Liver (tissue), 8 donors: ENCODE measurements at regions not wholly inside any gene's neighbourhood (a gene's known extent, or its start where the extent isn't known, plus 50 kb on each side); places are given as distances from the start of the nearest gene placed in this dataset.

ENCODE experiments used
- DNase-seq: peaks from one replicate; pipeline ENCODE4 v3.0.0-alpha.2; 2017; ENCODE audit warnings: low spot score
- H3K27ac ChIP-seq, 2 donors: one replicate each; pipeline ENCODE4 v1.7.0; 2013; ENCODE audit warnings: inconsistent platforms in 2 of 2, low read length in 2 of 2, control low read depth in 1 of 2, low read depth in 1 of 2, mild to moderate bottlenecking in 1 of 2
- H3K27me3 ChIP-seq, 4 donors: one replicate each; pipeline versions ENCODE4 v1.6.1 to v1.7.0; 2013; ENCODE audit warnings: low read length in 3 of 4, inconsistent platforms in 1 of 4, mild to moderate bottlenecking in 1 of 4, moderate library complexity in 1 of 4; ENCODE audit not compliant: control insufficient read depth in 4 of 4, insufficient read depth in 4 of 4
- H3K36me3 ChIP-seq, 4 donors: one replicate each; pipeline versions ENCODE4 v1.6.1 to v1.7.0; 2013; ENCODE audit warnings: low read length in 3 of 4, mild to moderate bottlenecking in 3 of 4, low read depth in 1 of 4, moderate library complexity in 1 of 4; ENCODE audit not compliant: control insufficient read depth in 4 of 4, insufficient read depth in 3 of 4
- H3K4me1 ChIP-seq, 4 donors: one replicate each; pipeline versions ENCODE4 v1.6.1 to v1.7.0; 2013; ENCODE audit warnings: low read length in 3 of 4, mild to moderate bottlenecking in 3 of 4, moderate library complexity in 1 of 4; ENCODE audit not compliant: control insufficient read depth in 4 of 4, insufficient read depth in 4 of 4
- H3K4me3 ChIP-seq, 3 donors: one replicate each; pipeline versions ENCODE4 v1.6.1 to v1.7.0; 2013; ENCODE audit warnings: low read length in 3 of 3, control low read depth in 1 of 3, low read depth in 1 of 3, mild to moderate bottlenecking in 1 of 3
- H3K9ac ChIP-seq, 2 donors: one replicate each; pipeline ENCODE4 v1.7.0; 2013; ENCODE audit warnings: low read length in 2 of 2, mild to moderate bottlenecking in 2 of 2, moderate library complexity in 2 of 2, control low read depth in 1 of 2, low read depth in 1 of 2
- H3K9me3 ChIP-seq, 4 donors: one replicate each; pipeline versions ENCODE4 v1.6.1 to v1.7.0; 2013; ENCODE audit warnings: low read length in 3 of 4; ENCODE audit not compliant: control insufficient read depth in 4 of 4
- FOXA1 ChIP-seq: IDR thresholded peaks from 2 replicates; pipeline ENCODE4 v1.6.1; 2016; ENCODE audit warnings: antibody characterized with exemption
- FOXA2 ChIP-seq: IDR thresholded peaks from 2 replicates; pipeline ENCODE4 v1.6.1; 2016; ENCODE audit warnings: antibody characterized with exemption
- GABPA ChIP-seq, 2 donors: IDR thresholded peaks in 1 of 2; conservative IDR thresholded peaks in 1 of 2; 2 replicates each; pipeline ENCODE4 v1.6.1; 2016; ENCODE audit warnings: antibody characterized with exemption in 2 of 2, mild to moderate bottlenecking in 1 of 2, moderate library complexity in 1 of 2
- HNF4A ChIP-seq, 2 donors: conservative IDR thresholded peaks; 2 replicates each; pipeline ENCODE4 v1.6.1; 2016; ENCODE audit warnings: antibody characterized with exemption in 2 of 2, mild to moderate bottlenecking in 2 of 2
- HNF4G ChIP-seq: IDR thresholded peaks from 2 replicates; pipeline ENCODE4 v1.6.1; 2016; ENCODE audit warnings: antibody characterized with exemption
- JUND ChIP-seq, 2 donors: IDR thresholded peaks; 2 replicates each; pipeline ENCODE4 v1.6.1; 2016; ENCODE audit warnings: antibody characterized with exemption in 2 of 2
- MAX ChIP-seq: IDR thresholded peaks from 2 replicates; pipeline ENCODE4 v1.6.1; 2016; ENCODE audit warnings: antibody characterized with exemption
- NR2F2 ChIP-seq: IDR thresholded peaks from 2 replicates; pipeline ENCODE4 v1.6.1; 2016; ENCODE audit warnings: antibody characterized with exemption
- RAD21 ChIP-seq, 2 donors: IDR thresholded peaks; 2 replicates each; pipeline ENCODE4 v1.6.1; 2016; ENCODE audit warnings: antibody characterized with exemption in 2 of 2, mild to moderate bottlenecking in 2 of 2
- RXRA ChIP-seq, 2 donors: IDR thresholded peaks; 2 replicates each; pipeline ENCODE4 v1.6.1; 2017 to 2018; ENCODE audit warnings: antibody characterized with exemption in 2 of 2, mild to moderate bottlenecking in 1 of 2
- SP1 ChIP-seq: IDR thresholded peaks from 2 replicates; pipeline ENCODE4 v1.6.1; 2018; ENCODE audit warnings: antibody characterized with exemption, mild to moderate bottlenecking
- TAF1 ChIP-seq: conservative IDR thresholded peaks from 2 replicates; pipeline ENCODE4 v1.6.1; 2016; ENCODE audit warnings: antibody characterized with exemption, mild to moderate bottlenecking
- YY1 ChIP-seq: IDR thresholded peaks from 2 replicates; pipeline ENCODE4 v1.6.1; 2016; ENCODE audit warnings: antibody characterized with exemption, mild to moderate bottlenecking
- WGBS: extraction: QIAGEN DNeasy Blood & Tissue Kit; methylation state at CpG from one replicate; pipeline ENCODE4 v1.1.7; 2013; 5-methylcytosine and 5-hydroxymethylcytosine counted together
- TF ChIP-seq, protein P1 (sequence below): IDR thresholded peaks from 2 replicates; pipeline ENCODE4 v1.6.1; 2016; ENCODE audit warnings: antibody characterized with exemption
- TF ChIP-seq, protein P2 (sequence below): fragments of 150-350 bp; IDR thresholded peaks from 2 replicates; pipeline ENCODE4 v1.5.1; 2017; ENCODE audit warnings: improper control_type of control experiment, low read depth, low read length; ENCODE audit not compliant: missing input control
- TF ChIP-seq, protein P3 (sequence below): IDR thresholded peaks from 2 replicates; pipeline ENCODE4 v1.6.1; 2016; ENCODE audit warnings: antibody characterized with exemption, mild to moderate bottlenecking
- TF ChIP-seq, protein P4 (sequence below): IDR thresholded peaks from 2 replicates; pipeline ENCODE4 v1.6.1; 2016; ENCODE audit warnings: antibody characterized with exemption
- donor health status: healthy.
- donor health status: healthy.
- donor health status: healthy.
- donor health status: healthy.
- donor health status: healthy.

DNA sequence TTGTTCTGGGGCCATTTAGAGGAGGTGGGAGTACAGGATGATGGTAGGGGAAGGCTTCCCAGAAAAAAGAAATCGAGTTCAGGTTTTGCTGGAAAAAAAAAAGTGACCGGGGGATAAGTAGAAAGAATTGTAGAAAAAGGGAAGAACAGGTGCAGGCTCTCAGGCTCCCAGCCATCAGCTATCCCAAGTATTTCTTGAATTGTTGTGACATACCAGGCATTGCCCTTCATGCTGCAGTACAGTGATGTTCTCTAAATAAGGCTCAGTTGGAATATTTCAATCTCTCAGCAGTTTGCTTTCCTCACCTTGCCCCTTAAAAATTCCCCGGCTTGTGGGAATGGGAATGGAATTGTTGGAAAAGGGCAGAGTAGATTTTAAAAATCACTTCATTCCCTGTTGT lies 82.5 kb upstream of the RGMA start:
- Histone ChIP-seq H3K9ac (no peak overlapping the region), H3K4me3 (no peak overlapping the region), H3K9me3 (peaks cover 0 to 6% (median 3%) of the 10 kb centered on the region in 4 donors), H3K36me3 (no peaks in the 10 kb centered on the region), H3K27ac (no peak overlapping the region), H3K27me3 (peaks cover 0 to 16% (median 2%) of the 10 kb centered on the region in 4 donors), H3K4me1 (no peaks in the 10 kb centered on the region)
- TF ChIP-seq GABPA (IDR thresholded peaks at IDR 0.05 in 1 of 2, conservative IDR thresholded peaks at IDR 0.05 in 1 of 2) (no peak), FOXA1 (no peak), YY1 (no peak), HNF4G (no peak), MAX (no peak), TAF1 (no peak), RAD21 (IDR thresholded peaks at IDR 0.05) (no peak), NR2F2 (no peak), RXRA (IDR thresholded peaks at IDR 0.05) (no peak), FOXA2 (no peak), SP1 (no peak), JUND (IDR thresholded peaks at IDR 0.05) (no peak), HNF4A (conservative IDR thresholded peaks at IDR 0.05) (no peak)
- TF ChIP-seq, protein P1, sequence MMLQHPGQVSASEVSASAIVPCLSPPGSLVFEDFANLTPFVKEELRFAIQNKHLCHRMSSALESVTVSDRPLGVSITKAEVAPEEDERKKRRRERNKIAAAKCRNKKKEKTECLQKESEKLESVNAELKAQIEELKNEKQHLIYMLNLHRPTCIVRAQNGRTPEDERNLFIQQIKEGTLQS = no peak
- TF ChIP-seq, protein P2, sequence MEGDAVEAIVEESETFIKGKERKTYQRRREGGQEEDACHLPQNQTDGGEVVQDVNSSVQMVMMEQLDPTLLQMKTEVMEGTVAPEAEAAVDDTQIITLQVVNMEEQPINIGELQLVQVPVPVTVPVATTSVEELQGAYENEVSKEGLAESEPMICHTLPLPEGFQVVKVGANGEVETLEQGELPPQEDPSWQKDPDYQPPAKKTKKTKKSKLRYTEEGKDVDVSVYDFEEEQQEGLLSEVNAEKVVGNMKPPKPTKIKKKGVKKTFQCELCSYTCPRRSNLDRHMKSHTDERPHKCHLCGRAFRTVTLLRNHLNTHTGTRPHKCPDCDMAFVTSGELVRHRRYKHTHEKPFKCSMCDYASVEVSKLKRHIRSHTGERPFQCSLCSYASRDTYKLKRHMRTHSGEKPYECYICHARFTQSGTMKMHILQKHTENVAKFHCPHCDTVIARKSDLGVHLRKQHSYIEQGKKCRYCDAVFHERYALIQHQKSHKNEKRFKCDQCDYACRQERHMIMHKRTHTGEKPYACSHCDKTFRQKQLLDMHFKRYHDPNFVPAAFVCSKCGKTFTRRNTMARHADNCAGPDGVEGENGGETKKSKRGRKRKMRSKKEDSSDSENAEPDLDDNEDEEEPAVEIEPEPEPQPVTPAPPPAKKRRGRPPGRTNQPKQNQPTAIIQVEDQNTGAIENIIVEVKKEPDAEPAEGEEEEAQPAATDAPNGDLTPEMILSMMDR = no peak
- TF ChIP-seq, protein P3, sequence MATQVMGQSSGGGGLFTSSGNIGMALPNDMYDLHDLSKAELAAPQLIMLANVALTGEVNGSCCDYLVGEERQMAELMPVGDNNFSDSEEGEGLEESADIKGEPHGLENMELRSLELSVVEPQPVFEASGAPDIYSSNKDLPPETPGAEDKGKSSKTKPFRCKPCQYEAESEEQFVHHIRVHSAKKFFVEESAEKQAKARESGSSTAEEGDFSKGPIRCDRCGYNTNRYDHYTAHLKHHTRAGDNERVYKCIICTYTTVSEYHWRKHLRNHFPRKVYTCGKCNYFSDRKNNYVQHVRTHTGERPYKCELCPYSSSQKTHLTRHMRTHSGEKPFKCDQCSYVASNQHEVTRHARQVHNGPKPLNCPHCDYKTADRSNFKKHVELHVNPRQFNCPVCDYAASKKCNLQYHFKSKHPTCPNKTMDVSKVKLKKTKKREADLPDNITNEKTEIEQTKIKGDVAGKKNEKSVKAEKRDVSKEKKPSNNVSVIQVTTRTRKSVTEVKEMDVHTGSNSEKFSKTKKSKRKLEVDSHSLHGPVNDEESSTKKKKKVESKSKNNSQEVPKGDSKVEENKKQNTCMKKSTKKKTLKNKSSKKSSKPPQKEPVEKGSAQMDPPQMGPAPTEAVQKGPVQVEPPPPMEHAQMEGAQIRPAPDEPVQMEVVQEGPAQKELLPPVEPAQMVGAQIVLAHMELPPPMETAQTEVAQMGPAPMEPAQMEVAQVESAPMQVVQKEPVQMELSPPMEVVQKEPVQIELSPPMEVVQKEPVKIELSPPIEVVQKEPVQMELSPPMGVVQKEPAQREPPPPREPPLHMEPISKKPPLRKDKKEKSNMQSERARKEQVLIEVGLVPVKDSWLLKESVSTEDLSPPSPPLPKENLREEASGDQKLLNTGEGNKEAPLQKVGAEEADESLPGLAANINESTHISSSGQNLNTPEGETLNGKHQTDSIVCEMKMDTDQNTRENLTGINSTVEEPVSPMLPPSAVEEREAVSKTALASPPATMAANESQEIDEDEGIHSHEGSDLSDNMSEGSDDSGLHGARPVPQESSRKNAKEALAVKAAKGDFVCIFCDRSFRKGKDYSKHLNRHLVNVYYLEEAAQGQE = no peak
- DNase-seq = no peak
- WGBS = 70% methylated on average over 3 of the region's 3 CpGs

- H3K9me3 ChIP-seq = peaks cover 0 to 6% (median 3%) of the 10 kb centered on the region in 4 donors
- 55% methylated on average over 6 of the region's 6 CpGs for WGBS
- no peak overlapping the region for H3K27ac ChIP-seq
- no peaks in the 10 kb centered on the region for H3K4me1 ChIP-seq
- no peak overlapping the region for H3K9ac ChIP-seq
- no peaks in the 10 kb centered on the region for H3K36me3 ChIP-seq
- no peak overlapping the region for H3K4me3 ChIP-seq
- H3K27me3 ChIP-seq = peaks cover 0 to 21% (median 2%) of the 10 kb centered on the region in 4 donors
- no peak for DNase-seq
- TF ChIP-seq JUND (IDR thresholded peaks at IDR 0.05) = no peak
- TF ChIP-seq HNF4G = no peak
- TF ChIP-seq, protein P4, sequence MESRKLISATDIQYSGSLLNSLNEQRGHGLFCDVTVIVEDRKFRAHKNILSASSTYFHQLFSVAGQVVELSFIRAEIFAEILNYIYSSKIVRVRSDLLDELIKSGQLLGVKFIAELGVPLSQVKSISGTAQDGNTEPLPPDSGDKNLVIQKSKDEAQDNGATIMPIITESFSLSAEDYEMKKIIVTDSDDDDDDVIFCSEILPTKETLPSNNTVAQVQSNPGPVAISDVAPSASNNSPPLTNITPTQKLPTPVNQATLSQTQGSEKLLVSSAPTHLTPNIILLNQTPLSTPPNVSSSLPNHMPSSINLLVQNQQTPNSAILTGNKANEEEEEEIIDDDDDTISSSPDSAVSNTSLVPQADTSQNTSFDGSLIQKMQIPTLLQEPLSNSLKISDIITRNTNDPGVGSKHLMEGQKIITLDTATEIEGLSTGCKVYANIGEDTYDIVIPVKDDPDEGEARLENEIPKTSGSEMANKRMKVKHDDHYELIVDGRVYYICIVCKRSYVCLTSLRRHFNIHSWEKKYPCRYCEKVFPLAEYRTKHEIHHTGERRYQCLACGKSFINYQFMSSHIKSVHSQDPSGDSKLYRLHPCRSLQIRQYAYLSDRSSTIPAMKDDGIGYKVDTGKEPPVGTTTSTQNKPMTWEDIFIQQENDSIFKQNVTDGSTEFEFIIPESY = no peak
- no peak for TF ChIP-seq FOXA2
- TF ChIP-seq RAD21 (IDR thresholded peaks at IDR 0.05) = no peak
- TF ChIP-seq, protein P3 = no peak
- no peak for TF ChIP-seq FOXA1
These were observed 81.3 kb upstream of the RGMA start for GRCh38 chr15:93170329-93170728.
